NCI-H146 treated with DMSO at 0.1 percent for 48 hours (cell line): ENCODE measurements at regions not wholly inside any gene's neighbourhood (a gene's known extent, or its start where the extent isn't known, plus 50 kb on each side); places are given as distances from the start of the nearest gene placed in this dataset.

Source experiments
- DNase-seq: peaks from one replicate; lab custom pipeline; 2025; ENCODE audit not compliant: unreplicated experiment; lab: John Stamatoyannopoulos, UW

GRCh38 chr7:130910949-130911944, 177.2 kb upstream of the KLF14 start:
- no peak for DNase-seq

- DNase-seq, result no peak
Measured at GRCh38 chr7:130912082-130912861, 178.3 kb upstream of the KLF14 start.

GRCh38 chr7:130912862-130913638, 179.0 kb upstream of the KLF14 start:
- no peak for DNase-seq

GRCh38 chr7:130913639-130914553, 179.9 kb upstream of the KLF14 start:
- no peak for DNase-seq

- no peak for DNase-seq
Measured at GRCh38 chr7:130914554-130915294, 180.7 kb upstream of the KLF14 start.

- no peak for DNase-seq
Measured at GRCh38 chr7:130917669-130918128, 183.7 kb upstream of the KLF14 start.

GRCh38 chr7:130918129-130919052, 184.4 kb upstream of the KLF14 start:
- no peak for DNase-seq

- no peak for DNase-seq
Measured at GRCh38 chr7:130919316-130920103, 185.5 kb upstream of the KLF14 start.

- no peak for DNase-seq
Measured at GRCh38 chr7:130920122-130920521, 186.1 kb upstream of the KLF14 start.

GRCh38 chr7:130921391-130922180, 187.6 kb upstream of the KLF14 start:
- DNase-seq, result no peak

- DNase-seq, result no peak
Measured at GRCh38 chr7:130922206-130923112, 188.5 kb upstream of the KLF14 start.

- DNase-seq, result no peak
Measured at GRCh38 chr7:130923365-130923764, 189.4 kb upstream of the KLF14 start.

GRCh38 chr7:130923930-130924329, 189.9 kb upstream of the KLF14 start:
- DNase-seq, result no peak

- DNase-seq, result no peak
Measured at GRCh38 chr7:130925136-130925794, 191.3 kb upstream of the KLF14 start.
